HG02970 (cell line): ENCODE measurements at regions not wholly inside any gene's neighbourhood (a gene's known extent, or its start where the extent isn't known, plus 50 kb on each side); places are given as distances from the start of the nearest gene placed in this dataset.

Experiments used
- ATAC-seq: cut with Tn5 transposase; IDR thresholded peaks from one replicate; pipeline ENCODE4 v1.9.1; 2021; ENCODE audit warnings: mild to moderate bottlenecking, moderate library complexity, moderate number of reproducible peaks; ENCODE audit not compliant: unreplicated experiment, low FRiP score

- ATAC-seq, result no peak
These were observed 92.9 kb downstream of the VEGFA start for GRCh38 chr6:43862925-43863324.

- no peak for ATAC-seq
These were observed 91.3 kb downstream of the VEGFA start for GRCh38 chr6:43861212-43861894.

- no peak for ATAC-seq
These were observed 90.3 kb downstream of the VEGFA start for GRCh38 chr6:43860285-43860684.

GRCh38 chr6:43859213-43859612 lies 89.2 kb downstream of the VEGFA start:
- no peak for ATAC-seq

GRCh38 chr6:43858161-43859153 lies 88.4 kb downstream of the VEGFA start:
- ATAC-seq, result no peak

GRCh38 chr6:43856005-43856765 lies 86.2 kb downstream of the VEGFA start:
- no peak for ATAC-seq

GRCh38 chr6:43855247-43855646 lies 85.2 kb downstream of the VEGFA start:
- no peak for ATAC-seq

GRCh38 chr6:43853066-43853650 lies 83.1 kb downstream of the VEGFA start:
- no peak for ATAC-seq

- ATAC-seq, result no peak
These were observed 82.4 kb downstream of the VEGFA start for GRCh38 chr6:43852350-43852864.

- ATAC-seq, result no peak
These were observed 81.3 kb downstream of the VEGFA start for GRCh38 chr6:43851204-43851865.

GRCh38 chr6:43850314-43851203 lies 80.5 kb downstream of the VEGFA start:
- no peak for ATAC-seq

- ATAC-seq, result no peak
These were observed 79.8 kb downstream of the VEGFA start for GRCh38 chr6:43849844-43850243.

- ATAC-seq, result no peak
These were observed 78.8 kb downstream of the VEGFA start for GRCh38 chr6:43848671-43849391.

GRCh38 chr6:43847741-43848630 lies 78.0 kb downstream of the VEGFA start:
- ATAC-seq, result no peak

- ATAC-seq, result no peak
These were observed 76.5 kb downstream of the VEGFA start for GRCh38 chr6:43846556-43846955.

GRCh38 chr6:43845646-43846045 lies 75.6 kb downstream of the VEGFA start:
- no peak for ATAC-seq

GRCh38 chr6:43843669-43844171 lies 73.7 kb downstream of the VEGFA start:
- ATAC-seq, result no peak
